ENCODE measurements at regions not wholly inside any gene's neighbourhood (a gene's known extent, or its start where the extent isn't known, plus 50 kb on each side); places are given as distances from the start of the nearest gene placed in this dataset.

- DNase-seq (ENCODE audit: insufficient read length, low spot score) (no peak), FAIRE-seq (no peak)
- TF ChIP-seq POLR2AphosphoS5 (IDR thresholded peaks at IDR 0.05; ENCODE audit: low read depth, low read length) (no peak), SPI1 (IDR thresholded peaks at IDR 0.05; ENCODE audit: low read depth, low read length) (no peak), POLR2A (IDR thresholded peaks at IDR 0.05; ENCODE audit: low read depth, low read length) (no peak), PAX5 (IDR thresholded peaks at IDR 0.05; ENCODE audit: insufficient read depth, low read length, severe bottlenecking) (no peak), TAF1 (IDR thresholded peaks at IDR 0.05; ENCODE audit: low read depth, low read length) (no peak), POU2F2 (IDR thresholded peaks at IDR 0.05; ENCODE audit: low read depth, low read length) (no peak)
Measured at GRCh38 chr16:82404586-82405315, 222.0 kb upstream of the CDH13 start.

DNA sequence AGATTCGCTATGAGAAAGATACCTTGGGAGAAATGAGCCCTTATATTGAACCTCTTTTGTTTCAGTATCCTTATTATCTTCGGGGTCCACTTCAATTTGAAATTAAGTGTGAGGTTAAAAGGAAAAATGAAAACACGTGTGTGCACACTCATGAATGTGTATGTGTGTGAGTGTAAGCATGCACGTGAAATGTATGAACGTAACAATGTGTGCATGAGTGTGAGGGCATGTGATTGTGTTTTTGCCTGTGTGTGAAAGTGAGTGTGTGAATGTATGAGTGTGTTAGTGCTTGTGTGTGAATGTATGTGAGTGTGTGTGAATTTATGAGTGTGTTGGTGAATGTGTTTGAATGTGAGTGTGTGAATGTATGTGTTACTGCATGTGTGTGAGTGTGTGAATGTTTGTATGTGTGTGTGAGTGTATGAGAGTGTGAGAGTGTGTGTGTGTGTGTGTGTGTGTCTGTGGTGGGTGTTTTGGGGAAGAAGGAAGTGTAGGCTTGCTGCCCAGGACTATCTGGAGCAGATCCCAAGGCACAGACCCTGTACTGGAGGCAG, 224.0 kb upstream of the CDH13 start:
- no peak for DNase-seq (ENCODE audit: insufficient read length, low spot score)
- no peak for TF ChIP-seq POLR2A (IDR thresholded peaks at IDR 0.05; ENCODE audit: low read depth, low read length)
- peak; percentile 40 for FAIRE-seq

- FAIRE-seq, result no peak
- TF ChIP-seq POLR2AphosphoS5 (IDR thresholded peaks at IDR 0.05; ENCODE audit: low read depth, low read length) (no peak), TAF1 (IDR thresholded peaks at IDR 0.05; ENCODE audit: low read depth, low read length) (no peak), SPI1 (IDR thresholded peaks at IDR 0.05; ENCODE audit: low read depth, low read length) (no peak), PAX5 (IDR thresholded peaks at IDR 0.05; ENCODE audit: insufficient read depth, low read length, severe bottlenecking) (no peak), POU2F2 (IDR thresholded peaks at IDR 0.05; ENCODE audit: low read depth, low read length) (no peak), POLR2A (IDR thresholded peaks at IDR 0.05; ENCODE audit: low read depth, low read length) (no peak)
Measured at GRCh38 chr16:82400046-82400445, 226.7 kb upstream of the CDH13 start.

GRCh38 chr16:82396509-82396908, 226.5 kb upstream of the MPHOSPH6 start:
- FAIRE-seq (no peak), DNase-seq (ENCODE audit: insufficient read length, low spot score) (no peak)
- no peak for TF ChIP-seq POU2F2 (IDR thresholded peaks at IDR 0.05; ENCODE audit: low read depth, low read length)
- TF ChIP-seq TAF1 (IDR thresholded peaks at IDR 0.05; ENCODE audit: low read depth, low read length), result no peak
- no peak for TF ChIP-seq PAX5 (IDR thresholded peaks at IDR 0.05; ENCODE audit: insufficient read depth, low read length, severe bottlenecking)
- TF ChIP-seq POLR2AphosphoS5 (IDR thresholded peaks at IDR 0.05; ENCODE audit: low read depth, low read length), result no peak
- no peak for TF ChIP-seq POLR2A (IDR thresholded peaks at IDR 0.05; ENCODE audit: low read depth, low read length)
- no peak for TF ChIP-seq SPI1 (IDR thresholded peaks at IDR 0.05; ENCODE audit: low read depth, low read length)

More at GRCh38 chr16:82400046-82400445, 226.7 kb upstream of the CDH13 start:
- no peak for DNase-seq (ENCODE audit: insufficient read length, low spot score)

DNA sequence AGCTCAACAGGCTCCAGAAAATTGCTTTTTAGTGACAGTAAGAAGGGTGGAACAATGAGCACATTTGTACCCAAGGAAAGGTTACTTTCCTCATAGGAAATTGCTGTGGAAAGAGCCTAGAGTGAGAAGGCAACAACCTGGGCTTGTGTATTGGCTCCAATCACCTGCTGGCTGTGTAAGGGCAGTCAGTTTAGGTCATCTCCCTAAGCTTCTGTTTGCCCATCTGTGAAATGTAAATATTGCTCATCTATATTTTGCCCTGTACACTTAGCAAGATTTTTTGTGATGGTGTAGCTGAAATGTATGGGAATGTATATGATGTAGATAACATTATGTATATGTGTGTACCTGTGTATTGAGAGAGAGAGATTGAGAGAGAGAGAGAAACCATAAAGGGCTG, 225.2 kb upstream of the MPHOSPH6 start:
- FAIRE-seq (no peak), DNase-seq (ENCODE audit: insufficient read length, low spot score) (no peak)
- TF ChIP-seq POLR2A (IDR thresholded peaks at IDR 0.05; ENCODE audit: low read depth, low read length) (no peak), POU2F2 (IDR thresholded peaks at IDR 0.05; ENCODE audit: low read depth, low read length) (no peak), PAX5 (IDR thresholded peaks at IDR 0.05; ENCODE audit: insufficient read depth, low read length, severe bottlenecking) (no peak), TAF1 (IDR thresholded peaks at IDR 0.05; ENCODE audit: low read depth, low read length) (no peak), SPI1 (IDR thresholded peaks at IDR 0.05; ENCODE audit: low read depth, low read length) (no peak), POLR2AphosphoS5 (IDR thresholded peaks at IDR 0.05; ENCODE audit: low read depth, low read length) (no peak)

- FAIRE-seq (no peak), DNase-seq (ENCODE audit: insufficient read length, low spot score) (no peak)
- TF ChIP-seq SPI1 (IDR thresholded peaks at IDR 0.05; ENCODE audit: low read depth, low read length), result no peak
- TF ChIP-seq PAX5 (IDR thresholded peaks at IDR 0.05; ENCODE audit: insufficient read depth, low read length, severe bottlenecking), result no peak
- no peak for TF ChIP-seq POU2F2 (IDR thresholded peaks at IDR 0.05; ENCODE audit: low read depth, low read length)
- no peak for TF ChIP-seq POLR2AphosphoS5 (IDR thresholded peaks at IDR 0.05; ENCODE audit: low read depth, low read length)
- no peak for TF ChIP-seq TAF1 (IDR thresholded peaks at IDR 0.05; ENCODE audit: low read depth, low read length)
- TF ChIP-seq POLR2A (IDR thresholded peaks at IDR 0.05; ENCODE audit: low read depth, low read length), result no peak
Measured at GRCh38 chr16:82391690-82392089, 221.7 kb upstream of the MPHOSPH6 start.

DNA sequence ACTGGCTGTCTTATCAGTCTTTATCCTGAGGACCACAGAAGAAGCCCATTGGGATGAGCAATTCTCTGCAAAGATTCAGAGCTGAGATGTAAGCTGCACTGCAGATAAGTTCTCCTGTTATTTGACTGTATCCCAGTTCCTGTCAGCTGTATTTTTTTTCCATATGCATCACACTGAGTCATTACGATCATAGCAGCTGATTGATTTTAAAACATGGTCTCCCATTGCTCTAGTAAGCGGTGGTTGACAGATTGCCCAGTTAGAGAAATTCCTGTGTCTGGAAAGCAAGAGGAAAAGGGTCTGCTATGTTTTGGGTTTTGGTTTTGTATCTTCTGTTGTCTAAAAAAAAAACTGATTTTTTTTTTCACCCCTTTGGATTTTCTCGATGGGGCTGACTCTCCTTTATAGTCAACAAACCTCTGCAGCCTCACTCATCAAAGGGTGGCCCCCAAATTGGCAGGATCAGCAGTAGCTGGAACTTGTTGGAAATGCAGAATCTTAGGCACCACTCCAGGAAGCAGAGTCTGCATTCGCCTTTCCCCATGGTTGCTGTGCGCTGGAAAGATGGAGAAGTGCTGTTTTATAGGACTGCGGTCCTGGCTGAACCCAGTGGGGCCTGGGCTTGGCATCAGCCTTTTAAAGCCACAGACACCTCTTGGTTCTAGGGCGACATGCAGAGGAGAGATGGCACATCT, 220.1 kb upstream of the MPHOSPH6 start:
- no peak for FAIRE-seq
- TF ChIP-seq POLR2AphosphoS5 (IDR thresholded peaks at IDR 0.05; ENCODE audit: low read depth, low read length) (no peak), POU2F2 (IDR thresholded peaks at IDR 0.05; ENCODE audit: low read depth, low read length) (no peak), SPI1 (IDR thresholded peaks at IDR 0.05; ENCODE audit: low read depth, low read length) (no peak), POLR2A (IDR thresholded peaks at IDR 0.05; ENCODE audit: low read depth, low read length) (no peak), PAX5 (IDR thresholded peaks at IDR 0.05; ENCODE audit: insufficient read depth, low read length, severe bottlenecking) (no peak), TAF1 (IDR thresholded peaks at IDR 0.05; ENCODE audit: low read depth, low read length) (no peak)

GRCh38 chr16:82386761-82387160, 216.7 kb upstream of the MPHOSPH6 start:
- DNase-seq (ENCODE audit: insufficient read length, low spot score), result no peak
- TF ChIP-seq POLR2A (IDR thresholded peaks at IDR 0.05; ENCODE audit: low read depth, low read length) (no peak), POLR2AphosphoS5 (IDR thresholded peaks at IDR 0.05; ENCODE audit: low read depth, low read length) (no peak), SPI1 (IDR thresholded peaks at IDR 0.05; ENCODE audit: low read depth, low read length) (no peak), TAF1 (IDR thresholded peaks at IDR 0.05; ENCODE audit: low read depth, low read length) (no peak), PAX5 (IDR thresholded peaks at IDR 0.05; ENCODE audit: insufficient read depth, low read length, severe bottlenecking) (no peak), POU2F2 (IDR thresholded peaks at IDR 0.05; ENCODE audit: low read depth, low read length) (no peak)
- FAIRE-seq, result no peak

More for the DNA sequence above, 220.1 kb upstream of the MPHOSPH6 start:
- DNase-seq (ENCODE audit: insufficient read length, low spot score), result no peak

GRCh38 chr16:82384949-82385348, 214.9 kb upstream of the MPHOSPH6 start:
- TF ChIP-seq POLR2A (IDR thresholded peaks at IDR 0.05; ENCODE audit: low read depth, low read length) (no peak), POLR2AphosphoS5 (IDR thresholded peaks at IDR 0.05; ENCODE audit: low read depth, low read length) (no peak), SPI1 (IDR thresholded peaks at IDR 0.05; ENCODE audit: low read depth, low read length) (no peak), POU2F2 (IDR thresholded peaks at IDR 0.05; ENCODE audit: low read depth, low read length) (no peak), TAF1 (IDR thresholded peaks at IDR 0.05; ENCODE audit: low read depth, low read length) (no peak), PAX5 (IDR thresholded peaks at IDR 0.05; ENCODE audit: insufficient read depth, low read length, severe bottlenecking) (no peak)
- no peak for DNase-seq (ENCODE audit: insufficient read length, low spot score)
- no peak for FAIRE-seq
